K562 (cell line): ENCODE measurements at regions not wholly inside any gene's neighbourhood (a gene's known extent, or its start where the extent isn't known, plus 50 kb on each side); places are given as distances from the start of the nearest gene placed in this dataset.

Experiments
- ATAC-seq: fragments of 200-7000 bp; cut with Tn5 transposase; 3 replicates; pipeline ENCODE4 v1.9.1; 2020; ENCODE audit warnings: moderate library complexity
- BruUV-seq: library from RNA; stranded (reverse); fragments of 400-500 nt; replicated peaks from 2 replicates; lab custom pipeline; 2021; lab: Mats Ljungman, UMichigan
- CTCF ChIA-PET: fragments of 300-600 bp; formaldehyde crosslinking; extraction: SDS; loops from one replicate; lab custom pipeline; 2021; ENCODE audit warnings: low intra/inter-chr PET ratio; lab: Yijun Ruan, JAX
- POLR2A ChIA-PET: fragments of 300-600, 350-650 bp; sonication (Branson Sonifier 250); formaldehyde crosslinking; extraction: SDS; loops from one replicate; lab custom pipeline; 2021; ENCODE audit warnings: antibody characterized with exemption, inconsistent platforms; lab: Yijun Ruan, JAX
- DNase-seq, 4 experiments: peaks; one replicate each; pipeline versions ENCODE4 v3.0.0 to v3.0.0-alpha.2; 2011 to 2018; ENCODE audit warnings: low spot score in 3 of 4, mixed read lengths in 3 of 4; ENCODE audit errors: extremely low read depth in 1 of 4
- FAIRE-seq: peaks from 2 replicates; lab custom pipeline; 2011; peaks lifted over from hg19 to GRCh38; lab: Jason Lieb, UNC
- H2AFZ ChIP-seq: 2 replicates; pipeline ENCODE4 v1.6.0; 2011; ENCODE audit warnings: low read depth, low read length, control low read depth, inconsistent platforms
- H3K27ac ChIP-seq: fragments of 200-600 bp; 3 replicates; pipeline ENCODE4 v1.8.0; 2011; ENCODE audit warnings: low read depth, mild to moderate bottlenecking, control low read depth, inconsistent platforms, low read length, moderate library complexity, mixed read lengths; ENCODE audit errors: extremely low read depth
- H3K27me3 ChIP-seq, 2 experiments: fragments of 300-600 bp in 1 of 2; 2 replicates in 1 of 2; 3 replicates in 1 of 2; pipeline versions ENCODE4 v1.6.0 to v1.8.0; 2011; ENCODE audit warnings: inconsistent platforms in 2 of 2, low read length in 2 of 2, mild to moderate bottlenecking in 1 of 2, mixed read lengths in 1 of 2, moderate library complexity in 1 of 2; ENCODE audit not compliant: control insufficient read depth in 2 of 2, insufficient read depth in 2 of 2
- H3K36me3 ChIP-seq: fragments of 300-600 bp; 3 replicates; pipeline ENCODE4 v1.8.0; 2011; ENCODE audit warnings: mild to moderate bottlenecking, low read length, inconsistent platforms; ENCODE audit not compliant: control insufficient read depth, insufficient read depth
- H3K4me1 ChIP-seq, 2 experiments: fragments of 200-600 bp in 1 of 2; replicated peaks in 1 of 2; 2 replicates in 1 of 2; 3 replicates in 1 of 2; pipeline versions ENCODE4 v1.5.1 to v1.8.0; 2011; ENCODE audit warnings: inconsistent platforms in 2 of 2, low read length in 2 of 2, mild to moderate bottlenecking in 1 of 2, mixed read lengths in 1 of 2, moderate library complexity in 1 of 2; ENCODE audit not compliant: control insufficient read depth in 2 of 2, insufficient read depth in 2 of 2
- H3K4me2 ChIP-seq: 2 replicates; pipeline ENCODE4 v1.6.1; 2011; ENCODE audit warnings: low read length, control low read depth, inconsistent platforms, mixed read lengths; ENCODE audit not compliant: insufficient read depth
- H3K4me3 ChIP-seq: fragments of 200-600 bp; sonication (generic), shearing (Covaris generic); 2 replicates; pipeline ENCODE4 v1.5.1; 2016; ENCODE audit warnings: control low read depth, inconsistent platforms
- H3K79me2 ChIP-seq: fragments of 200-600 bp; 3 replicates; pipeline ENCODE4 v1.8.0; 2011; ENCODE audit warnings: low read length, inconsistent platforms; ENCODE audit not compliant: control insufficient read depth, insufficient read depth
- H3K9ac ChIP-seq, 2 experiments: 2 replicates each; pipeline versions ENCODE4 v1.6.0 to v1.6.1; 2011; ENCODE audit warnings: low read depth in 2 of 2, low read length in 2 of 2, control low read depth in 1 of 2, inconsistent platforms in 1 of 2, mild to moderate bottlenecking in 1 of 2, mixed read lengths in 1 of 2; ENCODE audit not compliant: insufficient read depth in 1 of 2
- H3K9me1 ChIP-seq: one replicate; pipeline ENCODE4 v1.6.0; 2011; ENCODE audit warnings: inconsistent platforms, mild to moderate bottlenecking, low read length, moderate library complexity; ENCODE audit not compliant: control insufficient read depth, insufficient read depth
- H3K9me3 ChIP-seq: replicated peaks from 2 replicates; pipeline ENCODE4 v1.5.1; 2011; ENCODE audit warnings: low read depth, low read length, inconsistent platforms; ENCODE audit not compliant: control insufficient read depth, insufficient read depth
- H4K20me1 ChIP-seq: replicated peaks from 2 replicates; pipeline ENCODE4 v1.6.1; 2011; ENCODE audit warnings: low read length, inconsistent platforms, mixed read lengths; ENCODE audit not compliant: control insufficient read depth, insufficient read depth
- CCNT2 ChIP-seq: IDR thresholded peaks from 2 replicates; pipeline ENCODE4 v1.6.1; 2011; ENCODE audit warnings: borderline replicate concordance, low read depth, mild to moderate bottlenecking, moderate library complexity, mixed read lengths, low read length; ENCODE audit not compliant: insufficient read length; ENCODE audit errors: extremely low read depth
- DIDO1 ChIP-seq: fragments of 450-650 bp; IDR thresholded peaks from 2 replicates; pipeline ENCODE4 v1.6.1; 2016; ENCODE audit warnings: low read depth, missing biosample characterization, missing genetic modification characterization
- ETS2 ChIP-seq: IDR thresholded peaks from 2 replicates; pipeline ENCODE4 v1.6.1; 2016; ENCODE audit warnings: borderline replicate concordance, missing genetic modification characterization, mild to moderate bottlenecking, moderate library complexity, missing compliant biosample characterization; ENCODE audit not compliant: poor library complexity, severe bottlenecking
- HDGF ChIP-seq: fragments of 450-650 bp; IDR thresholded peaks from 2 replicates; pipeline ENCODE4 v1.6.1; 2016
- MAZ ChIP-seq, 2 experiments: fragments of 450-650 bp in 1 of 2; sonication (generic) in 1 of 2; formaldehyde crosslinking; IDR thresholded peaks in 1 of 2; conservative IDR thresholded peaks in 1 of 2; 2 replicates each; pipeline versions ENCODE4 v1.4.0 to v1.5.0; 2020; ENCODE audit warnings: mild to moderate bottlenecking in 1 of 2, missing genetic modification reagents in 1 of 2
- ZNF232 ChIP-seq: sonication (generic); formaldehyde crosslinking; IDR thresholded peaks from 2 replicates; pipeline ENCODE4 v1.8.0; 2022; ENCODE audit warnings: mild to moderate bottlenecking, missing genetic modification reagents
- ZNF766 ChIP-seq: fragments of 200-800 bp; sonication (Bioruptor generic); conservative IDR thresholded peaks from 2 replicates; pipeline ENCODE4 v1.6.1; 2016; ENCODE audit warnings: missing genetic modification characterization, missing compliant biosample characterization
- WGBS: fragments of 100-300 bp; shearing (Covaris generic); methylation state at CpG from one replicate; pipeline ENCODE4 v1.1.6; 2016; ENCODE audit warnings: low coverage, mixed read lengths; ENCODE audit not compliant: insufficient coverage; ENCODE audit errors: missing lambda C conversion rate; 5-methylcytosine and 5-hydroxymethylcytosine counted together
- in situ Hi-C: fragments of 300-500 bp; cut with MboI; formaldehyde crosslinking; loops from 4 replicates; pipeline ENCODE4 v1.15.0; 2018; ENCODE audit warnings: inconsistent platforms, mixed read lengths
- intact Hi-C: fragments of 100-400 bp; cut with micrococcal nuclease; formaldehyde crosslinking; loops from 2 replicates; pipeline ENCODE4 v1.14.2; 2022
- TF ChIP-seq, protein P1 (sequence below): fragments of 150-350 bp; conservative IDR thresholded peaks from 2 replicates; pipeline ENCODE4 v1.6.1; 2014; ENCODE audit warnings: low read length
- TF ChIP-seq, protein P2 (sequence below): fragments of 200-800 bp; sonication (Bioruptor generic); IDR thresholded peaks from 2 replicates; pipeline ENCODE4 v1.6.1; 2017; ENCODE audit warnings: missing genetic modification characterization, missing compliant biosample characterization

DNA sequence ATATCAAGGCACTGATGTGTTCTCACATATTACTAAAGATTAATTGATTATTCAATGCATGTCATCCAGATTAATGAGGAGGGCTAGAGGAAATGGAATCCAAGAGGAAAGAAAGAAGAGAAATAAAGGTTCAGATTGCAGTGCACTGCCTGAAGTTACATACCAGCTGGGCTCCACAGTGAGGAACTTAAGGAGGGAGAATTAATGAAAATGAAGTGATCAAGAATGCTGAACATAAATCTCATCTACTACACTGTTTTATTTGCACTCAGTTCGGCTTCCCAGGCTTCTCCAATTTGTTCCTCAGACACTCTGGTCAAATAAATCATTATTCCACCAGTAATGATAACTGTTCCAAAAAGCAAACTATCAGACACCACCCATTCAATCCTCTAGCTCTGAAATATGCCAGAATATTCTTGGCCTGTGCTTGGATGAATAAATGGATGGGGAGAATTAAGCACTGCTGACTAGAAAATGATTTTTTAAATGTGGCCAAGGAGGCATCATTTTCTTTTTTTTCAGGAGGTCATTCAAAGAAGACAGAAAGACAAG is 88.6 kb upstream of the FBN2 start:
- H3K4me1 ChIP-seq = no peaks in the 10 kb centered on the region

More for the DNA sequence above, 88.6 kb upstream of the FBN2 start:
- no peak overlapping the region for H3K4me2 ChIP-seq
- no TSS peak for BruUV-seq
- no peak overlapping the region for H3K4me3 ChIP-seq
- H3K36me3 ChIP-seq = no peaks in the 10 kb centered on the region
- H3K27ac ChIP-seq = no peak overlapping the region
- 0% methylated on average over 1 of the region's 1 CpG for WGBS
- H2AFZ ChIP-seq = no peak overlapping the region
- in situ Hi-C loops (no loop called here), intact Hi-C loops (no loop called here)
- H3K9me1 ChIP-seq = no peaks in the 10 kb centered on the region
- DNase-seq (no peak), FAIRE-seq (no peak), ATAC-seq (no peak)
- TF ChIP-seq, protein P1, sequence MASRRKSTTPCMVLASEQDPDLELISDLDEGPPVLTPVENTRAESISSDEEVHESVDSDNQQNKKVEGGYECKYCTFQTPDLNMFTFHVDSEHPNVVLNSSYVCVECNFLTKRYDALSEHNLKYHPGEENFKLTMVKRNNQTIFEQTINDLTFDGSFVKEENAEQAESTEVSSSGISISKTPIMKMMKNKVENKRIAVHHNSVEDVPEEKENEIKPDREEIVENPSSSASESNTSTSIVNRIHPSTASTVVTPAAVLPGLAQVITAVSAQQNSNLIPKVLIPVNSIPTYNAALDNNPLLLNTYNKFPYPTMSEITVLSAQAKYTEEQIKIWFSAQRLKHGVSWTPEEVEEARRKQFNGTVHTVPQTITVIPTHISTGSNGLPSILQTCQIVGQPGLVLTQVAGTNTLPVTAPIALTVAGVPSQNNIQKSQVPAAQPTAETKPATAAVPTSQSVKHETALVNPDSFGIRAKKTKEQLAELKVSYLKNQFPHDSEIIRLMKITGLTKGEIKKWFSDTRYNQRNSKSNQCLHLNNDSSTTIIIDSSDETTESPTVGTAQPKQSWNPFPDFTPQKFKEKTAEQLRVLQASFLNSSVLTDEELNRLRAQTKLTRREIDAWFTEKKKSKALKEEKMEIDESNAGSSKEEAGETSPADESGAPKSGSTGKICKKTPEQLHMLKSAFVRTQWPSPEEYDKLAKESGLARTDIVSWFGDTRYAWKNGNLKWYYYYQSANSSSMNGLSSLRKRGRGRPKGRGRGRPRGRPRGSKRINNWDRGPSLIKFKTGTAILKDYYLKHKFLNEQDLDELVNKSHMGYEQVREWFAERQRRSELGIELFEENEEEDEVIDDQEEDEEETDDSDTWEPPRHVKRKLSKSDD = no peak
- TF ChIP-seq ZNF766 (CRISPR knock-in tag) (no peak), HDGF (no peak), ZNF232 (no peak), DIDO1 (tag) (no peak), ETS2 (no peak), CCNT2 (no peak), MAZ (CRISPR knock-in tag; conservative IDR thresholded peaks at IDR 0.05 in 1 of 2, IDR thresholded peaks at IDR 0.05 in 1 of 2) (no peak)
- TF ChIP-seq, protein P2, sequence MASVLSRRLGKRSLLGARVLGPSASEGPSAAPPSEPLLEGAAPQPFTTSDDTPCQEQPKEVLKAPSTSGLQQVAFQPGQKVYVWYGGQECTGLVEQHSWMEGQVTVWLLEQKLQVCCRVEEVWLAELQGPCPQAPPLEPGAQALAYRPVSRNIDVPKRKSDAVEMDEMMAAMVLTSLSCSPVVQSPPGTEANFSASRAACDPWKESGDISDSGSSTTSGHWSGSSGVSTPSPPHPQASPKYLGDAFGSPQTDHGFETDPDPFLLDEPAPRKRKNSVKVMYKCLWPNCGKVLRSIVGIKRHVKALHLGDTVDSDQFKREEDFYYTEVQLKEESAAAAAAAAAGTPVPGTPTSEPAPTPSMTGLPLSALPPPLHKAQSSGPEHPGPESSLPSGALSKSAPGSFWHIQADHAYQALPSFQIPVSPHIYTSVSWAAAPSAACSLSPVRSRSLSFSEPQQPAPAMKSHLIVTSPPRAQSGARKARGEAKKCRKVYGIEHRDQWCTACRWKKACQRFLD = no peak
- H3K79me2 ChIP-seq = no peaks in the 10 kb centered on the region
- no peak overlapping the region for H3K9ac ChIP-seq
- H4K20me1 ChIP-seq = no peaks in the 10 kb centered on the region
- H3K9me3 ChIP-seq = no peaks in the 10 kb centered on the region
- ChIA-PET POLR2A (no interaction called here), CTCF (no interaction called here)
- no peaks in the 10 kb centered on the region for H3K27me3 ChIP-seq
